ENCODE measurements at regions not wholly inside any gene's neighbourhood (a gene's known extent, or its start where the extent isn't known, plus 50 kb on each side); places are given as distances from the start of the nearest gene placed in this dataset.

DNA sequence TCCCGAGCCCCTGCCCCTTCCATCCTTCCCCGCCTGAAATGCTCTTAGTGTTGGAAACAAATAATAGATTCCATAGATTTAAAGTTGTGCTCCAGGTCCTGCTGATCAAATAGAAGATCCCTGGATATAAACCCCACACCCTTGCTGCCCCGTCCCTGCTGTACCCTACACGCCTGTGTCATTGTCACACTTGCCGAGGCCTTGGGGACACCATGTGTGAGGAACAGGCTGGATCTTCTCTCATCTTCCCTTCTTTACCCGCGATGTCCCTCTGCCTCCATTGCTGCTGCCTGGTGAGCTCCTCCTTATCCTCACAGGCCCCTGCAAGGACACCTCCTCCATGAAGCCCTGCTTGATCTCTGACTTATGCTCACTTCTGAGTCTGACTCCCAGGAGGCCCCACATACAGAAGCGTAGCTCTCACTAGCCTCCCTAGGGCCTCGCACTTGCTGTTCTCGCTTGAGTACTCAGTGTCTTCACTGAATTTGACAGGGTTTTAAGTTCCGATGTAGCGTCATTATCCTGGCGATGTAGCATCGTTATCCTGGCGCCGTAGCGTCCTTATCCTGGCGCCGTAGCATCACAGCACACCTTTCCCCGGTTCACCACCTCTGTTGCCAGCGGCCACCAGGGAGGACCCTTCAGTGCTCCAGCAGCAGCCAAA lies 221.9 kb downstream of the NDUFA10 start:
- Histone ChIP-seq H3F3A (ENCODE audit: insufficient read depth, low read length) (no peaks in the 10 kb centered on the region), H4K20me1 (ENCODE audit: insufficient read depth, low read length) (no peaks in the 10 kb centered on the region), H3K9me3 (ENCODE audit: low read length) (no peaks in the 10 kb centered on the region), H3K27me3 (ENCODE audit: insufficient read depth, low read length) (no peaks in the 10 kb centered on the region), H3K9me2 (ENCODE audit: low read depth, low read length) (no peaks in the 10 kb centered on the region), H2AFZ (ENCODE audit: low read length) (no peak overlapping the region), H3K36me3 (ENCODE audit: insufficient read depth, low read length) (no peaks in the 10 kb centered on the region), H3K4me1 (ENCODE audit: insufficient read depth, low read length, severe bottlenecking) (no peaks in the 10 kb centered on the region), H3K27ac (ENCODE audit: low read depth, low read length, poor library complexity, severe bottlenecking) (no peak overlapping the region), H3K9ac (ENCODE audit: low read length) (no peak overlapping the region), H3K79me2 (ENCODE audit: insufficient read depth, low read length) (no peaks in the 10 kb centered on the region), H3K4me3 (ENCODE audit: low read depth, low read length, poor library complexity, severe bottlenecking) (no peak overlapping the region), H3K4me2 (ENCODE audit: low read length) (no peak overlapping the region)
- no peak for TF ChIP-seq EZH2 (IDR thresholded peaks at IDR 0.05; ENCODE audit: borderline replicate concordance, low read length)
- TF ChIP-seq, protein P1, sequence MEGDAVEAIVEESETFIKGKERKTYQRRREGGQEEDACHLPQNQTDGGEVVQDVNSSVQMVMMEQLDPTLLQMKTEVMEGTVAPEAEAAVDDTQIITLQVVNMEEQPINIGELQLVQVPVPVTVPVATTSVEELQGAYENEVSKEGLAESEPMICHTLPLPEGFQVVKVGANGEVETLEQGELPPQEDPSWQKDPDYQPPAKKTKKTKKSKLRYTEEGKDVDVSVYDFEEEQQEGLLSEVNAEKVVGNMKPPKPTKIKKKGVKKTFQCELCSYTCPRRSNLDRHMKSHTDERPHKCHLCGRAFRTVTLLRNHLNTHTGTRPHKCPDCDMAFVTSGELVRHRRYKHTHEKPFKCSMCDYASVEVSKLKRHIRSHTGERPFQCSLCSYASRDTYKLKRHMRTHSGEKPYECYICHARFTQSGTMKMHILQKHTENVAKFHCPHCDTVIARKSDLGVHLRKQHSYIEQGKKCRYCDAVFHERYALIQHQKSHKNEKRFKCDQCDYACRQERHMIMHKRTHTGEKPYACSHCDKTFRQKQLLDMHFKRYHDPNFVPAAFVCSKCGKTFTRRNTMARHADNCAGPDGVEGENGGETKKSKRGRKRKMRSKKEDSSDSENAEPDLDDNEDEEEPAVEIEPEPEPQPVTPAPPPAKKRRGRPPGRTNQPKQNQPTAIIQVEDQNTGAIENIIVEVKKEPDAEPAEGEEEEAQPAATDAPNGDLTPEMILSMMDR (IDR thresholded peaks at IDR 0.05; ENCODE audit: low read length), result no peak

DNA sequence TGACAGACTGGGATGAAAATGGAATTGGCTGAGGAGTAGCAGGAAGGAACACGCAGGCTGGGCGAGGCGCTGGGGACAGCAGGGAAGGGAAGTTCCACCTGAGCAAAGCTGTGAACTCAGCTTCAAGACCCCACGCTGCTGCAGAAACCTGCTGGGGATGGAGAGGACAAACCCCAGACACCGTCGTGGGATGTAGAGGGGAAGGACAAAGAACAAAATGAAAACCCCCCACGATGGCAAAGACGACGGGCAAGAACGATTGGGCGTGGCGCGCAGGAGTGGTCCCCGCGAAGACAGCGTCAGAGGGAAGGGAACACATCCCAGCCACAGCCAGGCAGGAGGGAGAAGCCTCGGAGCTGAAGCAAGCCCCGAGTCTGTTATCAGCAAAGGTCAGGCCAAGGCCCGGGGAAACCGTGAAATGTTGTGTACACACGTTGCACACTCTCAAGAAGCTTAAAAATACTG lies 222.9 kb downstream of the NDUFA10 start:
- TF ChIP-seq, protein P1 (IDR thresholded peaks at IDR 0.05; ENCODE audit: low read length), result no peak
- TF ChIP-seq EZH2 (IDR thresholded peaks at IDR 0.05; ENCODE audit: borderline replicate concordance, low read length), result no peak
- H3K4me3 ChIP-seq (ENCODE audit: low read depth, low read length, poor library complexity, severe bottlenecking), result no peak overlapping the region
- no peak overlapping the region for H2AFZ ChIP-seq (ENCODE audit: low read length)
- no peaks in the 10 kb centered on the region for H4K20me1 ChIP-seq (ENCODE audit: insufficient read depth, low read length)
- no peaks in the 10 kb centered on the region for H3F3A ChIP-seq (ENCODE audit: insufficient read depth, low read length)
- no peaks in the 10 kb centered on the region for H3K4me1 ChIP-seq (ENCODE audit: insufficient read depth, low read length, severe bottlenecking)
- H3K9me2 ChIP-seq (ENCODE audit: low read depth, low read length), result no peaks in the 10 kb centered on the region
- no peak overlapping the region for H3K9ac ChIP-seq (ENCODE audit: low read length)
- H3K36me3 ChIP-seq (ENCODE audit: insufficient read depth, low read length), result no peaks in the 10 kb centered on the region
- H3K27ac ChIP-seq (ENCODE audit: low read depth, low read length, poor library complexity, severe bottlenecking), result no peak overlapping the region
- H3K79me2 ChIP-seq (ENCODE audit: insufficient read depth, low read length), result no peaks in the 10 kb centered on the region
- no peak overlapping the region for H3K4me2 ChIP-seq (ENCODE audit: low read length)
- no peaks in the 10 kb centered on the region for H3K9me3 ChIP-seq (ENCODE audit: low read length)
- no peaks in the 10 kb centered on the region for H3K27me3 ChIP-seq (ENCODE audit: insufficient read depth, low read length)

DNA sequence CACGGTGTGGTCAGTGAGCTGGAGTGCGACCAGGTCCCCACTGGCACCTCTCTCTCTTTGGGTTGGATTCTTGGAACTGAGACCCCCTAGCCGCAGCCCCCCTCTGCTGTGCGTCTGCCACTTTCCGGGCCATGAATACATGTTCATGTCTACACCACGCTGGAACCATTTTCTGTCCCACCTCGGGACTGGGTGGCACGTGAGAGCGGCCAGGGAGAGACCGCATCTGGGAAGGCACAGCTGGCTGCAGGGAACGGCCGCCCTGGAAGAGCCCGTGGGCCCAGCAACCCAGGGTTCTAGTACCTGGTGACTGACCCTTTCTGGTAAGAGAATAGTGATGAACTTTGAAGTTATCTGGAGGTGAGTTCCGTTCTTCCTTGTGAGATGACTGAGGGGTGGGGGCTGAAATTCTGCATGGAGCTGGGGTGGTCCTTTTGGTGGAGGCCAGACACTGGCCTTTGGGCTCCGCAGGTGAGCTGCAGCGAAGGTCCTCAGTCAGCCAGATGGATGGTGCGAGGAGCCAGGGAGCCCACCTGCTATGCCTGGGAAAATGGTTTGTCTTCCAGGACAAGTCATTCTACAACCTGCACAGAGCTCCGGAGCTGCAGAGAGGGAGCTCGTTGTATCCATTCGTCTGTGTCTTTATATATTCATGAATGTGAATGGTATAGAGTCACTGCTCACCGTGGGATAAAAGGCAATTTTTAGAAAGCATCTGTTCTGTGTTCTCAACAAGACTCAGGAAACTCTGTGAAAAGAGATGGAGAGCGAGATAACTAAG lies 223.5 kb downstream of the NDUFA10 start:
- TF ChIP-seq, protein P1 (IDR thresholded peaks at IDR 0.05; ENCODE audit: low read length), result no peak
- TF ChIP-seq EZH2 (IDR thresholded peaks at IDR 0.05; ENCODE audit: borderline replicate concordance, low read length), result no peak

More for the DNA sequence above, 223.5 kb downstream of the NDUFA10 start:
- Histone ChIP-seq H3K4me3 (ENCODE audit: low read depth, low read length, poor library complexity, severe bottlenecking) (no peak overlapping the region), H3K9me3 (ENCODE audit: low read length) (no peaks in the 10 kb centered on the region), H3K27me3 (ENCODE audit: insufficient read depth, low read length) (no peaks in the 10 kb centered on the region), H3F3A (ENCODE audit: insufficient read depth, low read length) (no peaks in the 10 kb centered on the region), H3K9me2 (ENCODE audit: low read depth, low read length) (no peaks in the 10 kb centered on the region), H3K4me1 (ENCODE audit: insufficient read depth, low read length, severe bottlenecking) (no peaks in the 10 kb centered on the region), H3K4me2 (ENCODE audit: low read length) (no peak overlapping the region), H2AFZ (ENCODE audit: low read length) (no peak overlapping the region), H4K20me1 (ENCODE audit: insufficient read depth, low read length) (no peaks in the 10 kb centered on the region), H3K9ac (ENCODE audit: low read length) (no peak overlapping the region), H3K27ac (ENCODE audit: low read depth, low read length, poor library complexity, severe bottlenecking) (no peak overlapping the region), H3K79me2 (ENCODE audit: insufficient read depth, low read length) (no peaks in the 10 kb centered on the region), H3K36me3 (ENCODE audit: insufficient read depth, low read length) (no peaks in the 10 kb centered on the region)

Measured in OCI-LY1 (cell line).